H9 (cell line): ENCODE measurements at regions not wholly inside any gene's neighbourhood (a gene's known extent, or its start where the extent isn't known, plus 50 kb on each side); places are given as distances from the start of the nearest gene placed in this dataset.

ENCODE experiments used
- DNase-seq: peaks from one replicate; pipeline ENCODE4 v3.0.0-alpha.2; 2017
- H2AFZ ChIP-seq: one replicate; pipeline ENCODE4 v1.6.1; 2013; ENCODE audit warnings: mild to moderate bottlenecking, low read length, control low read depth, moderate library complexity
- H2AK5ac ChIP-seq: 2 replicates; pipeline ENCODE4 v1.6.1; 2013; ENCODE audit warnings: low read length, control low read depth, mixed read lengths; ENCODE audit not compliant: insufficient read length
- H2BK120ac ChIP-seq: one replicate; pipeline ENCODE4 v1.6.1; 2013; ENCODE audit warnings: low read depth, mild to moderate bottlenecking, low read length, control low read depth, inconsistent platforms; ENCODE audit not compliant: poor library complexity, severe bottlenecking
- H2BK12ac ChIP-seq: 2 replicates; pipeline ENCODE4 v1.6.1; 2013; ENCODE audit warnings: low read length, control low read depth, mixed read lengths, low read depth; ENCODE audit not compliant: insufficient read length
- H2BK15ac ChIP-seq: 2 replicates; pipeline ENCODE4 v1.6.1; 2013; ENCODE audit warnings: low read depth, low read length, control low read depth
- H2BK20ac ChIP-seq: one replicate; pipeline ENCODE4 v1.6.1; 2013; ENCODE audit warnings: low read depth, mild to moderate bottlenecking, low read length, control low read depth, inconsistent platforms; ENCODE audit not compliant: poor library complexity, severe bottlenecking
- H2BK5ac ChIP-seq: 2 replicates; pipeline ENCODE4 v1.6.1; 2013; ENCODE audit warnings: low read length, control low read depth, mixed read lengths; ENCODE audit not compliant: insufficient read length
- H3K14ac ChIP-seq: 2 replicates; pipeline ENCODE4 v1.6.1; 2013; ENCODE audit warnings: low read length, control low read depth; ENCODE audit not compliant: insufficient read depth
- H3K18ac ChIP-seq: 2 replicates; pipeline ENCODE4 v1.6.1; 2013; ENCODE audit warnings: low read depth, mild to moderate bottlenecking, mixed read lengths, low read length, control low read depth; ENCODE audit not compliant: insufficient read length
- H3K23ac ChIP-seq: 2 replicates; pipeline ENCODE4 v1.6.1; 2013; ENCODE audit warnings: low read length, control low read depth, mixed read lengths, low read depth; ENCODE audit not compliant: insufficient read length
- H3K23me2 ChIP-seq: 2 replicates; pipeline ENCODE4 v1.6.1; 2013; ENCODE audit warnings: low read depth, mild to moderate bottlenecking, mixed read lengths, low read length, control low read depth; ENCODE audit not compliant: insufficient read length, poor library complexity, severe bottlenecking
- H3K27ac ChIP-seq: 2 replicates; pipeline ENCODE4 v1.5.1; 2013; ENCODE audit warnings: low read length, control low read depth, mixed read lengths, low read depth; ENCODE audit not compliant: insufficient read length
- H3K27me3 ChIP-seq: 2 replicates; pipeline ENCODE4 v1.6.1; 2013; ENCODE audit warnings: low read length, control low read depth, inconsistent platforms; ENCODE audit not compliant: insufficient read depth
- H3K4ac ChIP-seq: 2 replicates; pipeline ENCODE4 v1.6.1; 2013; ENCODE audit warnings: low read depth, mild to moderate bottlenecking, control low read depth, inconsistent platforms, low read length, moderate library complexity
- H3K4me1 ChIP-seq: 2 replicates; pipeline ENCODE4 v1.6.1; 2013; ENCODE audit warnings: low read length, control low read depth, inconsistent platforms; ENCODE audit not compliant: insufficient read depth
- H3K4me2 ChIP-seq: 2 replicates; pipeline ENCODE4 v1.6.1; 2013; ENCODE audit warnings: low read length, control low read depth, mixed read lengths; ENCODE audit not compliant: insufficient read length, insufficient read depth
- H3K56ac ChIP-seq: 2 replicates; pipeline ENCODE4 v1.6.1; 2013; ENCODE audit warnings: low read depth, mild to moderate bottlenecking, mixed read lengths, low read length, control low read depth; ENCODE audit not compliant: insufficient read length
- H3K79me1 ChIP-seq: 2 replicates; pipeline ENCODE4 v1.6.1; 2013; ENCODE audit warnings: low read depth, mild to moderate bottlenecking, moderate library complexity, low read length, control low read depth, inconsistent platforms; ENCODE audit not compliant: insufficient read depth, poor library complexity, severe bottlenecking
- H3K79me2 ChIP-seq: 2 replicates; pipeline ENCODE4 v1.6.1; 2013; ENCODE audit warnings: low read length, control low read depth, inconsistent platforms; ENCODE audit not compliant: insufficient read depth
- H3K9ac ChIP-seq: 2 replicates; pipeline ENCODE4 v1.6.1; 2013; ENCODE audit warnings: low read length, control low read depth, mixed read lengths; ENCODE audit not compliant: insufficient read length; ENCODE audit errors: extremely low read depth
- H3K9me3 ChIP-seq: one replicate; pipeline ENCODE4 v1.6.1; 2013; ENCODE audit warnings: low read depth, low read length, inconsistent platforms; ENCODE audit not compliant: control insufficient read depth
- H3T11ph ChIP-seq: one replicate; pipeline ENCODE4 v1.6.1; 2013; ENCODE audit warnings: mild to moderate bottlenecking, low read length, control low read depth, inconsistent platforms
- H4K20me1 ChIP-seq: one replicate; pipeline ENCODE4 v1.6.1; 2013; ENCODE audit not compliant: control insufficient read depth, insufficient read length, insufficient read depth
- H4K5ac ChIP-seq: 2 replicates; pipeline ENCODE4 v1.6.1; 2013; ENCODE audit warnings: low read depth, mild to moderate bottlenecking, mixed read lengths, low read length, control low read depth; ENCODE audit not compliant: insufficient read length
- H4K8ac ChIP-seq: replicated peaks from 2 replicates; pipeline ENCODE4 v1.6.1; 2013; ENCODE audit warnings: low read length, control low read depth, mixed read lengths, low read depth; ENCODE audit not compliant: insufficient read length
- H4K91ac ChIP-seq: 2 replicates; pipeline ENCODE4 v1.6.1; 2013; ENCODE audit warnings: low read depth, mild to moderate bottlenecking, moderate library complexity, mixed read lengths, low read length, control low read depth; ENCODE audit not compliant: insufficient read length
- H3K27ac Mint-ChIP-seq, 3 experiments: 2 replicates in 2 of 3; 3 replicates in 1 of 3; pipeline ENCODE4 v1.8.0; 2020 to 2021; ENCODE audit warnings: mixed read lengths in 3 of 3, mild to moderate bottlenecking in 1 of 3, moderate library complexity in 1 of 3
- H3K27me3 Mint-ChIP-seq: 2 replicates; pipeline ENCODE4 v1.8.0; 2021; ENCODE audit warnings: low read depth, mild to moderate bottlenecking, moderate library complexity, mixed read lengths
- H3K36me3 Mint-ChIP-seq, 3 experiments: 2 replicates in 2 of 3; 3 replicates in 1 of 3; pipeline ENCODE4 v1.8.0; 2020 to 2021; ENCODE audit warnings: low read depth in 3 of 3, mixed read lengths in 3 of 3; ENCODE audit not compliant: insufficient read depth in 1 of 3
- H3K4me1 Mint-ChIP-seq, 2 experiments: 2 replicates each; pipeline ENCODE4 v1.8.0; 2020; ENCODE audit warnings: mixed read lengths in 2 of 2
- H3K4me3 Mint-ChIP-seq, 2 experiments: 2 replicates in 1 of 2; 3 replicates in 1 of 2; pipeline ENCODE4 v1.8.0; 2020 to 2021; ENCODE audit warnings: mild to moderate bottlenecking in 2 of 2, mixed read lengths in 2 of 2, moderate library complexity in 1 of 2
- H3K9me3 Mint-ChIP-seq, 2 experiments: 2 replicates in 1 of 2; 3 replicates in 1 of 2; pipeline ENCODE4 v1.8.0; 2020; ENCODE audit warnings: mild to moderate bottlenecking in 2 of 2, mixed read lengths in 2 of 2, moderate library complexity in 1 of 2
- WGBS: extraction: QIAGEN DNeasy Blood & Tissue Kit; methylation state at CpG from one replicate; pipeline ENCODE4 v1.1.7; 2013; ENCODE audit warnings: missing lambda C conversion rate, low lambda C conversion rate, mixed read lengths; ENCODE audit not compliant: insufficient read length; ENCODE audit errors: extremely low coverage; 5-methylcytosine and 5-hydroxymethylcytosine counted together
- TF ChIP-seq, protein P1 (sequence below): fragments of 200-600 bp; sonication (generic); conservative IDR thresholded peaks from 3 replicates; pipeline ENCODE4 v1.8.0; 2021; ENCODE audit warnings: antibody characterized with exemption, mild to moderate bottlenecking

- Histone ChIP-seq H3K9ac (no peak overlapping the region), H2BK120ac (no peak overlapping the region), H4K91ac (no peak overlapping the region), H3K4ac (no peak overlapping the region), H4K8ac (no peak overlapping the region), H3K27ac (no peak overlapping the region), H2BK15ac (no peak overlapping the region), H3K79me1 (no peaks in the 10 kb centered on the region), H3K18ac (no peak overlapping the region), H3T11ph (no peak overlapping the region), H3K23me2 (no peaks in the 10 kb centered on the region), H4K20me1 (no peaks in the 10 kb centered on the region), H3K23ac (no peak overlapping the region), H3K4me1 (no peaks in the 10 kb centered on the region; the same call in 1 of the 2 replicates), H2BK5ac (no peak overlapping the region), H3K14ac (no peak overlapping the region), H4K5ac (no peak overlapping the region), H2BK12ac (no peak overlapping the region), H3K79me2 (no peaks in the 10 kb centered on the region), H2AK5ac (no peak overlapping the region), H3K4me2 (no peak overlapping the region), H3K56ac (no peak overlapping the region), H3K27me3 (no peaks in the 10 kb centered on the region), H3K9me3 (no peaks in the 10 kb centered on the region), H2BK20ac (no peak overlapping the region), H2AFZ (no peak overlapping the region)
- no peak overlapping the region for H3K4me3 Mint-ChIP-seq
- DNase-seq: peak; percentile 84
- no peaks in the 10 kb centered on the region; a peak in 1 of 5 replicates for H3K9me3 Mint-ChIP-seq
- WGBS: no CpG with 5 or more reads among the region's 12 CpGs
- TF ChIP-seq, protein P1, sequence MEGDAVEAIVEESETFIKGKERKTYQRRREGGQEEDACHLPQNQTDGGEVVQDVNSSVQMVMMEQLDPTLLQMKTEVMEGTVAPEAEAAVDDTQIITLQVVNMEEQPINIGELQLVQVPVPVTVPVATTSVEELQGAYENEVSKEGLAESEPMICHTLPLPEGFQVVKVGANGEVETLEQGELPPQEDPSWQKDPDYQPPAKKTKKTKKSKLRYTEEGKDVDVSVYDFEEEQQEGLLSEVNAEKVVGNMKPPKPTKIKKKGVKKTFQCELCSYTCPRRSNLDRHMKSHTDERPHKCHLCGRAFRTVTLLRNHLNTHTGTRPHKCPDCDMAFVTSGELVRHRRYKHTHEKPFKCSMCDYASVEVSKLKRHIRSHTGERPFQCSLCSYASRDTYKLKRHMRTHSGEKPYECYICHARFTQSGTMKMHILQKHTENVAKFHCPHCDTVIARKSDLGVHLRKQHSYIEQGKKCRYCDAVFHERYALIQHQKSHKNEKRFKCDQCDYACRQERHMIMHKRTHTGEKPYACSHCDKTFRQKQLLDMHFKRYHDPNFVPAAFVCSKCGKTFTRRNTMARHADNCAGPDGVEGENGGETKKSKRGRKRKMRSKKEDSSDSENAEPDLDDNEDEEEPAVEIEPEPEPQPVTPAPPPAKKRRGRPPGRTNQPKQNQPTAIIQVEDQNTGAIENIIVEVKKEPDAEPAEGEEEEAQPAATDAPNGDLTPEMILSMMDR: no peak
- H3K4me1 Mint-ChIP-seq: peaks cover 39 to 48% of the 10 kb centered on the region in 2 experiments
- no peaks in the 10 kb centered on the region; a peak in 1 of 7 replicates for H3K36me3 Mint-ChIP-seq
- H3K27me3 Mint-ChIP-seq: peaks cover 20% of the 10 kb centered on the region
- H3K27ac Mint-ChIP-seq: peak overlapping the region in 1 of 3 experiments; percentile 50; a peak in 3 of 7 replicates
These were observed 124.1 kb upstream of the TNRC6C start for GRCh38 chr17:77834170-77835115.
